Stimulated activated naive CD8-positive, alpha-beta T cell treated with anti-CD3 and anti-CD28 coated beads, Interleukin-15, amount 100 ng/mL, for 72 hours (primary cell): ENCODE measurements at regions not wholly inside any gene's neighbourhood (a gene's known extent, or its start where the extent isn't known, plus 50 kb on each side); places are given as distances from the start of the nearest gene placed in this dataset.
"Not testable (repeated sequence)": the region's sequence is repeated elsewhere in the genome, so short reads cannot be mapped to it uniquely, and the experiment has no call there.

ENCODE experiments used
- ATAC-seq: fragments of 150-1000 bp; cut with Tn5 transposase; 2 replicates; pipeline ENCODE4 v1.10.0; 2021; ENCODE audit warnings: mild to moderate bottlenecking, moderate library complexity
- DNase-seq, 2 donors: peaks; one replicate each; pipeline ENCODE4 v3.0.0; 2021 to 2022
- H3K27ac Mint-ChIP-seq, 2 donors: one replicate each; pipeline ENCODE4 v1.8.0; 2022; ENCODE audit warnings: mild to moderate bottlenecking in 2 of 2, mixed read lengths in 2 of 2, moderate library complexity in 2 of 2
- H3K27me3 Mint-ChIP-seq: one replicate; pipeline ENCODE4 v1.8.0; 2022; ENCODE audit warnings: mixed read lengths
- H3K4me1 Mint-ChIP-seq: one replicate; pipeline ENCODE4 v1.8.0; 2022; ENCODE audit warnings: mild to moderate bottlenecking, mixed read lengths
- H3K4me3 Mint-ChIP-seq, 2 donors: one replicate each; pipeline ENCODE4 v1.8.0; 2022; ENCODE audit warnings: mild to moderate bottlenecking in 2 of 2, mixed read lengths in 2 of 2, moderate library complexity in 1 of 2
- H3K9me3 Mint-ChIP-seq, 2 donors: one replicate each; pipeline ENCODE4 v1.8.0; 2022; ENCODE audit warnings: mixed read lengths in 2 of 2

DNA sequence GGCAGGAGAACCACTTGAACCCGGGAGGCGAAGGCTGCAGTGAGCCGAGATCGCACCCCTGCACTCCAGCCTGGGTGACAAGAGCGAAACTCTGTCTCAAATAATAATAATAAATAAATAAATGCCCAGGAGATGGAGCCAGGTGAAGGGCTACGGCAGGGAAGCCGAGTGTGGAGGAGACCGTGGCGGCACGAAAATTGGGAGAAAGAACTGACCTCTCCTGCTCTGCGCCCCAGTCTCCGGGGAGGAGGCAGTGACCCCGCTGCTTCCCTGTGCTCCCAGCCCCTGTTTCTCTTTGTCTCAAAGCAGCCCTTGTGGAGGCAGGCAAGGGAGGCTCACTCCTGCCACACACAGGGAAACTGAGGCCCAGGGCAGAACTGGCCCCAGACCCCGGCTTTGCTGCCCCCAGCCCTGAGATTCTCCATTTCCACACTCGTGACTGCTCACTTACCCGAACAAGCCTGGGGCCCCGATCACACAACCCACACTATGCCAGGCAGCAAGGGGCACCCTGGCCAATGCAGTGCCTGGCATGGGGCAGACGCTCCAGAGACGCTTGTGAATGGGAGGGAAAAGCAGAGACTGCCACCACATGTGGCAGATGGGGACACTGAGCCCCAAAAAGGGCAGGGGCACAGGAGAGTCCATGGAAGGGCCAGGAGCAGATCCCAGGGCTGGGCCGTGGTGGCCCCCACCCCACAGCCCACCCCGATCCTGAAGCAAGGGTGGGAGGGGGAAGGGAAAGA, 80.4 kb upstream of the PRR5 start:
- Mint-ChIP-seq H3K4me3 (no peak overlapping the region), H3K9me3 (no peaks in the 10 kb centered on the region), H3K4me1 (peaks cover 6% of the 10 kb centered on the region), H3K27me3 (no peaks in the 10 kb centered on the region), H3K27ac (peak overlapping the region in 1 of 2 donors; percentile 44)
- ATAC-seq (no peak), DNase-seq (no peak)

DNA sequence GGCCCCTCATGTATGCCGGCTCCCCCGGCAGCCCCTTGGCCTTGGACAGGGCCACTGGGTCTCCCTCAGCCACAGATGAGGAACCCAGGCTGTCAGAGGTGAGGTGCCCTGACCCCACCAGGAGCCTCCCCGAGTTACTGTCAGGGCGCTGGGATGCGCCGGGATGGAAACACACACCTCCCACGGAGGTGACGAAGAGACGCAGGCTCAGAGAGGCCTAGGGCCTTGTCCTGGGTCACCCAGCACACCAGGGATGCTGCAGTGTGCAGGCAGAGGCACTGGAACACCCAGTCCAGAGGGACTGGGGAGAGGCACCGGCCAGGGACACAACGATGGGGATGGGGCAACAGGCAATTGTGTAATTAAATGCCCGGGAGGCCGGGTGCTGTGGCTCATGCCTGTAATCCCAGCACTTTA, 81.2 kb upstream of the PRR5 start:
- Mint-ChIP-seq H3K27ac (no peak overlapping the region), H3K9me3 (no peaks in the 10 kb centered on the region), H3K27me3 (no peaks in the 10 kb centered on the region), H3K4me1 (peaks cover 6% of the 10 kb centered on the region), H3K4me3 (no peak overlapping the region)
- ATAC-seq (no peak), DNase-seq (no peak)

DNA sequence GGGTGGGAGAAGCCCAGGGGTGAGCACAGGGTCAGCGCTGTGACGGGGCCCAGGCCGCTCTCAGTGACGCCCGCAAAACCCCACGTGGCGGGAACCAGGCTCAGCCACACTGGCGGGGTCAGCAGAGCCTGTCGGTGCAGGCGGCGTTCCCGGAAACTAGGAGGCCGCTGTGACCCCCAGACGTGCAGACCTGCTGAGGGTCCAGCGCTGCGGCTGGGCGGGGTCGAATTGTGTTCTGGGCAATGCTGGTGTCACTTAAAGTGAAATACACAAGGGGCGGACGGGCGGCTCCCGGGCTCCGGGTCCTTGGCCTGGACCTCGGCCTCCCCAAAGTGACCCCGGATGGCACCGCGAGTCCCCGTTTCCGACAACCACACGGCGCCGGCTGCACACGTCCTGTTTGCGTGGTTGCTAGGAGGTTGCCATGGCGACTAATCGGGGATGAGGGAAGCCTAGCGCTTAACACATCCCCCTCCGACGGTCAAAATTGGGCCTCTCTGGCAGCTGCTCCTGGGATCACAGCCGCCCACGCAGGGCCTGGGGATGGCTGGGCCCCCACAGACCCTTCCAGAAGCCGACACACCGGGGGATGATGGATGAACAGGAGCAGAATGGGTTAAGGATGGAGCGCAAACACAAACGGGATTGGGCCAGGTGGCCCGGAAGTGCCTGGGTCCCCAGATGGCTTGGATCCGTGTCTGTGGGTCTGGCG, 81.7 kb upstream of the PRR5 start:
- DNase-seq, result peak; percentile 77 to 87
- no peaks in the 10 kb centered on the region for H3K27me3 Mint-ChIP-seq
- ATAC-seq, result peak; percentile 89
- no peak overlapping the region for H3K27ac Mint-ChIP-seq
- peaks cover 6% of the 10 kb centered on the region for H3K4me1 Mint-ChIP-seq
- H3K4me3 Mint-ChIP-seq, result no peak overlapping the region
- H3K9me3 Mint-ChIP-seq, result peaks cover 0 to 4% of the 10 kb centered on the region in 2 donors

DNA sequence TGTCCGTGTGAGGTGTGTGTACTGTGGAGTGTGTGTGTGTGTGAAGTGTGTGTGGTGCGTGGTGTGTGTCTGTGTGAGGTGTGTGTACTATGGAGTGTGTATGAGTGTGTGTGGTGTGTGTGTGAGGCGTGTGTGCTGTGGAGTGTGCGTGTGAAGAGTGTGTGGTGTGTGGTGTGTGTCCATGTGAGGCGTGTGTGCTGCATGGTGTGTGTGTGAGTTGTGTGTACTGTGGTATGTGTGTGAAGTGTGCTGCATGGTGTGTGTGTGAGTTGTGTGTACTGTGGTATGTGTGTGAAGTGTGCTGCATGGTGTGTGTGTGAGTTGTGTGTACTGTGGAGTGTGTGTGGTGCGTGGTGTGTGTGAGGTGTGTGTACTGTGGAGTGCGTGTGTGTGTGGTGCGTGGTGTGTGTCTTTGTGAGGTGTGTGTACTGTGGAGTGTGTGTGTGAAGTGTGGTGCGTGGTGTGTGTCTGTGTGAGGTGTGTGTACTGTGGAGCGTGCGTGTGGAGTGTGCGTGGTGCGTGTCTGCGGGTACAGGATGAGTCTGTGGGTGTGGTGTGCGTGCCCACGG, 82.4 kb upstream of the PRR5 start:
- not testable (repeated sequence) for H3K27ac Mint-ChIP-seq, H3K4me3 Mint-ChIP-seq, H3K4me1 Mint-ChIP-seq, DNase-seq, H3K27me3 Mint-ChIP-seq, ATAC-seq
- peaks cover 0 to 10% of the 10 kb centered on the region in 2 donors for H3K9me3 Mint-ChIP-seq

DNA sequence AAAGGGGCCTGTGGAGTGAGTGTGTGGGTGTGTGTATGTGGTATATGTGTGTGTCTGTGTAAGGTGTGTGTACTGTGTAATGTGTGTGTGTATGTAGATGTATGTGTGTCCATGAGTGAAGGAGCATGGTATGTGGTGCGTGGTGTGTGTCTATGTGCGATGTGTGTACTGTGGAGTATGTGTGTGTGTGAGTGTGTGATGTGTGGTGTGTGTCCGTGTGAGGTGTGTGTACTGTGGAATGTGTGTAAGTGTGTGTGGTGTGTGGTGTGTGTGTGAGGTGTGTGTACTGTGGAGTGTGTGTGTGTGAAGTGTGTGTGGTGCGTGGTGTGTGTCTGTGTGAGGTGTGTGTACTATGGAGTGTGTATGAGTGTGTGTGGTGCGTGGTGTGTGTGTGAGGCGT, 83.1 kb upstream of the PRR5 start:
- not testable (repeated sequence) for H3K27ac Mint-ChIP-seq, DNase-seq, ATAC-seq, H3K4me1 Mint-ChIP-seq, H3K27me3 Mint-ChIP-seq, H3K4me3 Mint-ChIP-seq
- H3K9me3 Mint-ChIP-seq, result peaks cover 0 to 12% of the 10 kb centered on the region in 2 donors

DNA sequence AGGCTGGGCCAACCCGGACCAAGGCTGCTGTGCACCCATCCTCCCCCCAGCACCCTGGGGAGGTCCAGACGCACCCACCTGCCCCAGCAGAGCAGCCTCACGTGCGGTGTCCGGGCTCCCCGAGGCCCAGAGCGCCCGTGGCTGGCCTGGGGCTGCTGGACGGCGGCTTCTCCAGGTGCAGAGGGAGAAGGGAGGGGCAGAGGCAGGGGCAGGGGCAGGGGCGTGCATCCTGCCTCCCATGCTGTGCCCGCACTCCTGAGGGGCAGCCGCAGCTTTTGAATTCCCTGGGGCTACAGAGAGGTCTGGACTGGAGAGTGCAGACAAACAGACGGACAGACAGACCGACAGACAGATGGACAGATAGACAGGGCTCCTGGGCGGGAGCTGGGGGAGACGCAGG, 83.6 kb upstream of the PRR5 start:
- ATAC-seq (no peak), DNase-seq (no peak)
- peaks cover 3% of the 10 kb centered on the region for H3K4me1 Mint-ChIP-seq
- H3K27ac Mint-ChIP-seq, result no peak overlapping the region
- no peak overlapping the region for H3K4me3 Mint-ChIP-seq
- H3K27me3 Mint-ChIP-seq, result no peaks in the 10 kb centered on the region
- H3K9me3 Mint-ChIP-seq, result peaks cover 0 to 12% of the 10 kb centered on the region in 2 donors

DNA sequence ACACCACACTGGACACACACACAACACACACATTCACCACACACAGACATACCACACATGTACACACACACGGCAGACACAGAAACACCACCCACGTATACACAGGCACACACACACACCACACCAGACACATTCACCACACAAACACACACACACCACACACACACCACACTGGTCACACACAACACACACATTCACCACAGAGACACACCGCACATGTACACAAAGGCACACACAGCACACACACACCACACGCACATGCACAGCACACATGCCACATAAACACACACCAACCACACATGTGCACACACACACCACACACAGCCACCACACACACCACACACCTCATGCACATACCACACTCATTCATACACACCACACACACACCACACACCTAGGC, 84.2 kb upstream of the PRR5 start:
- Mint-ChIP-seq H3K9me3 (peaks cover 0 to 12% of the 10 kb centered on the region in 2 donors), H3K27ac (no peak overlapping the region), H3K4me1 (no peaks in the 10 kb centered on the region), H3K27me3 (no peaks in the 10 kb centered on the region), H3K4me3 (no peak overlapping the region)
- no peak for DNase-seq
- ATAC-seq, result no peak

DNA sequence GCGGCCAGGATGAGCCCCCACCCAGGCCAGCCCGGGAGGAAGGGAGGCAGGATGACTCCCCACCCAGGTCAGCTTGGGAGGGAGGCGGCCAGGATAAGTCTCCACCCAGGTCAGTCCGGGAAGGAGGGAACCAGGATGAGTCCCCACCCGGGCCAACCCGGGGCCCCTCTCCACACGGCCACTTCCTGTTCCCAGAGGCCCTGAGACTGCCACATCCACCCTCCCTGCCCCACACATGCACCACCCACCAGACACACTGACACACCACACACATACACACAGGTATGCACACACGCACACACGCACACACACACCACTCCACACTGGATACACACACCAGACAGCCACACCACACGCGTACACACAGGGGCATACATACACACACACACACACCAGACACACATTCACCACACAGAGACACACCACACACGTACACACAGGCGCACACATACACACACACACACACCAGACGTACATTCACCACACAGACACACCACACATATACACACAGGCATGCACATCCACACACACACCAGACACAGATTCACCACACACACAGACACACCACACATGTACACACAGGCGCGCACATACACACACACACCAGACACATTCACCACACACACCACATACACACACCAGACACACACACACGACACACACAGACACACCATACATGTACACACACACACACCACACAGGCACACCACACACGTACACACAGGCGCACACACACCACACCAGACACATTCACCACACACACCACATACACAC, 84.9 kb upstream of the PRR5 start:
- no peak overlapping the region for H3K27ac Mint-ChIP-seq
- no peak for DNase-seq
- peaks cover 0 to 13% of the 10 kb centered on the region in 2 donors for H3K9me3 Mint-ChIP-seq
- no peak overlapping the region for H3K4me3 Mint-ChIP-seq
- no peaks in the 10 kb centered on the region for H3K4me1 Mint-ChIP-seq
- no peak for ATAC-seq
- no peaks in the 10 kb centered on the region for H3K27me3 Mint-ChIP-seq

DNA sequence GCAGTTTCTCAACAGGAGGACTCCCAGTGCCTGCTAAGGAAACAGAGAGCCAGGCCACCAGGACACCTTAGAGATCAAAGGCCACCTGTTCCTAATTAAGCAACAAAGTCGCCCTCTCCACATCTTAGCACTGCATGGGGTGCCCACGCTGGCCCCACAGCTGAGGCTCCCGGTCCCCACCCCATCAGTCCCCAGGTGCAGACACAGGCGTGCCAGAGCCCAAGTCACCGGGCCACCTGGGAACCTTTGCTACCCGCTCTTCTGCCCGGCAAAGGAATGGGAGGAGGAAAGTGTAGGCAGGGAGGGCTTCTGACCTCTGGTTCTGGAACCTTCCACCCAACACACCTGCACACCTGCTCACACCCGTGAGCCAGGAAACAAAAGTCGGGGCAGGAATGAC, 85.5 kb upstream of the PRR5 start:
- ATAC-seq (no peak), DNase-seq (no peak)
- Mint-ChIP-seq H3K27ac (no peak overlapping the region), H3K27me3 (no peaks in the 10 kb centered on the region), H3K9me3 (peaks cover 0 to 19% of the 10 kb centered on the region in 2 donors), H3K4me3 (no peak overlapping the region), H3K4me1 (no peaks in the 10 kb centered on the region)

DNA sequence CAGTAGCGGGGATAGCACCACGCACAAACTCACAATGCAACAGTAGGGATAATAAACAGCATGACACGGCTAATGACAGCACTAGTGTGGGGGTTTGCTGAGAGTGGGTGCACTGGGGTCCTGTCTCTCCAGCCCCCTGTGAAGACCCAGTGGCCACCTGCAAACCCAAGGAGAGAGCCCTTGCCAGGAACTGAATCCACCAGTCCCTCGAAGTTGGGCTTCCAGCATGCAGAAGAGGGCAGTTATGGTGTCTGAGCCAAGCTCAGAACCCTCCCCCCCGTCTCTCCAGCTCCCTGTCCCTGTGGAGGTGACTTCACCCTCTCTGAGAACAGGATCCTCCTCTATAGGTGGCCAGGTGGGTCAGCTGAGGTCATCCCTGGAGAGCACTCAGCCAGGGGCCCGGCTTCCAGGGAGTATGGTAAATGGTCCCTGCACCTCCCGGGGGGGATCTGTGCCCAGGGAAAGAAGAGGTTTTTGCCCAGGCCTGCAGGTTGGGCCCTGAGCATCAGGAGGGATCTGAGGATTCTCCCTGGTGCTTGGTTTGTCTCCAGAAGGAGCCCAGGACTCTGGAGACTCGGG, 86.3 kb upstream of the PRR5 start:
- no peaks in the 10 kb centered on the region for H3K4me1 Mint-ChIP-seq
- no peak for DNase-seq
- H3K27ac Mint-ChIP-seq, result no peak overlapping the region
- no peak overlapping the region for H3K4me3 Mint-ChIP-seq
- no peak for ATAC-seq
- H3K9me3 Mint-ChIP-seq, result peaks cover 0 to 26% of the 10 kb centered on the region in 2 donors
- H3K27me3 Mint-ChIP-seq, result no peaks in the 10 kb centered on the region

DNA sequence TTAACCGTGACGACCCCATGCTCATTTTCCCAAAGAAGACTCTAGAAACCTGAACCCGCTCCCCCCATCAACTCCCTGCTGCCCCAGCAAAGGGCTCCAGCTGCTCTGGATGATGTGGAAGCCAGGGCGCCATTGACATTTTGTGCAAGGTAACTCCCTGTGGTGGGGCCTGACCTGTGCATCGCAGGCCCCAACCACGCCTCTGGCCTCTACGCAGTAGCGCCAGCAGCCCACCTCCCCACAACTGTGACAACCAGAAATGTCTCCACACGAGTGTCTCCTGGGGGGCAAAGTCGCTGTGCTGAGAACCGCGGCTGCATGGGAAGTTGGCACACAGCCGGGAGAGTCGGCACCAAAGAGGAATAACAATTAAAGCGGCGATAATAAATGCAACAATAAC, 86.9 kb upstream of the PRR5 start:
- Mint-ChIP-seq H3K27me3 (no peaks in the 10 kb centered on the region), H3K4me3 (no peak overlapping the region), H3K27ac (no peak overlapping the region), H3K4me1 (no peaks in the 10 kb centered on the region), H3K9me3 (peaks cover 0 to 28% of the 10 kb centered on the region in 2 donors)
- DNase-seq, result no peak
- no peak for ATAC-seq

DNA sequence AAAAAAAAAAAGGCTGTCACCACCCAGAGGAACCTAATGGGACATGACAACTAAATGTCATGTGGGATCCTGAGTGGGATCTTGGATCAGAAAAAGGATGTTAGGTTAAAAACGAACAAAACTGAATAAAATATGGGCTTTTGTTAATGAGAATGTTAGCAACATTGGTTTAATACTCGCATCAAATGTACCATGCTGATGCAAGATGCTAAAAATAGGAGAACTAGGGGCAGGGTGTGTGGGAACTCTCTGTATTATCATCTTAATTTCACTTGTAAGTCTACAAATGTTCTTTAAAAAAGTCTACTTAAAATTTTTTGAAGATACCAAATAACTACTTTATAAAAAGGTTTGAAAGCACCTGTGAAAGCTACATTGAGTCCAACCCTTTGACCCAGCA, 88.8 kb upstream of the PRR5 start:
- Mint-ChIP-seq H3K27ac (no peak overlapping the region), H3K4me1 (no peaks in the 10 kb centered on the region)

DNA sequence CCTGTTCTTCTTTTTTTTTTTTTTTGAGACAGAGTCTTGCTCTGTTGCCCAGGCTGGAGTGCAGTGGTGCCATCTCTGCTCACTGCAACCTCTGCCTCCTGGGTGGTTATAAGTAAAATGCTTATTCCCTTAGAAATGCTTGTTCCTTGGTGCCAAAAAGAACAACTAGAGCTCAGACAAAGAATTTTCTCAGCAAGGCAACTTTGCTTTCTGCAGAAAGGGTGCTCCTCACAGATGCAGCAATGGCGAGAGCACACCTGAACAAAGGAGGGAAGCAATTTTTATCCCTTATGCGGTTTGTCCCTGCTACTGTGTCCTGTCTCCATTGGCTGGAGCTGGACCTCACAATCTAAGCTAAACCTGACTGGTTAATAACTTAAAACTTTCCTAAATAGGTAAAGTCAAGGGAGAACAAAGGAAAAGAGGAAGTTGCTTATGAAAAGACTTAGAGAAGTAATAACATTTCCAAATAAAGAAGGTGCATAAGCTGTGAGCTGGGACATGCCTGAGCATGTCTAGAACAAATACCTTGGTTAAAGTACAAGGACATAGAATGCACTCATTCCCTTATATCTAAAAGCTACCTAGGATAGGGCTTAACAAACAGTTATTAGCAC, 90.0 kb upstream of the PRR5 start:
- Mint-ChIP-seq H3K27ac (no peak overlapping the region), H3K9me3 (peaks cover 0 to 34% of the 10 kb centered on the region in 2 donors), H3K27me3 (peaks cover 6% of the 10 kb centered on the region), H3K4me1 (no peaks in the 10 kb centered on the region), H3K4me3 (no peak overlapping the region)
- ATAC-seq (no peak), DNase-seq (no peak)

More for the DNA sequence above, 88.8 kb upstream of the PRR5 start:
- ATAC-seq (no peak), DNase-seq (no peak)
- Mint-ChIP-seq H3K4me3 (no peak overlapping the region), H3K27me3 (no peaks in the 10 kb centered on the region), H3K9me3 (peaks cover 0 to 34% of the 10 kb centered on the region in 2 donors)

DNA sequence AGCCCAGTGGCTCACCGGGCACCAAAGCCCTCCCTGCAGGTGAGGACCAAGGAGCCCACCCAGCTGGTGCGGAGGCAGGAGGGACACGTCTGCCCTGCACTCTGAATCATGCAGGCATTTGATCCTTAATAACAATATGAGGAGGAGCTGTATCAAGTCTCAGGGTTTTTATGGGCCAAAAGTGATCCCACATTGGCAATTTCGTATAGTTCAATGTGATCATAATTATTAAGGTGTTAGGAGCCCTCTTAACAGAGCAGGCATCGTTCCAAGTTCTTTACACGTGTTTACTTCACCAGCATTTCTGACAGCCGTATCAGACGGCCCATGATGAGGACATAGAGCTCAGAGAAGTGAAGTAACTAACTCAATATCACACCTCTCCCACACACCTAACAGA, 91.9 kb upstream of the PRR5 start:
- H3K9me3 Mint-ChIP-seq, result peaks cover 0 to 27% of the 10 kb centered on the region in 2 donors
- DNase-seq (no peak), ATAC-seq (no peak)
- no peaks in the 10 kb centered on the region for H3K4me1 Mint-ChIP-seq
- H3K4me3 Mint-ChIP-seq, result no peak overlapping the region
- peaks cover 25% of the 10 kb centered on the region for H3K27me3 Mint-ChIP-seq
- H3K27ac Mint-ChIP-seq, result no peak overlapping the region

DNA sequence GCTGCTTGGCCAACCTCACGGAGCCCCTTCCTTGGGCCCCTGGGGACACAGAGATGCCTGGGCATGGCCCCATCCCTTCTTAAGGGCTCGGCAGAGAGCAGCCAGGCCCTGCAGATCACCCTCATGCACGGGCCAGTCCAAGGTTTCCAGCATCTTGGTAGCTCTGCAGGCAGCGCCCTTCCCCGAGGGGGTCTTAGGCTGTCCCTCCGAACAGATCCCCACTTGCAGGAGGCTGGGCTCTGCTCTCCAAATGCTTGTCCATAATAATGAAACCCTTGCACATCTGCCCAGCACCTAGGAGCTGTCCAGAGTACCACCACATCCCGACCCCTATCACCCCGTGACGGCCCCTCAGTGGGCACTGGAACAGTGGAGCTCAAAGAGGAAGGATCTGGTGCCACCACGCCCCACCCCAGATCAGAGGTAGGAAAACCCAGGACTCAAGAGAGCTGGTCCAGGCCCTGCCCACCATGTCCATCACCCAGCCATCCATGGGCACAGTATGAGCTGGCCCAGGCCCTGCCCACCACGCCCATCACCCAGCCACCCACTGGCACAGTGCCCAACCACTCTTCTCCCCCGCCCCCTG, 92.5 kb upstream of the PRR5 start:
- Mint-ChIP-seq H3K27ac (no peak overlapping the region), H3K4me1 (no peaks in the 10 kb centered on the region), H3K27me3 (peaks cover 29% of the 10 kb centered on the region), H3K9me3 (peaks cover 0 to 22% of the 10 kb centered on the region in 2 donors), H3K4me3 (no peak overlapping the region)
- ATAC-seq (no peak), DNase-seq (no peak)
